ENCODE measurements at regions not wholly inside any gene's neighbourhood (a gene's known extent, or its start where the extent isn't known, plus 50 kb on each side); places are given as distances from the start of the nearest gene placed in this dataset.

DNA sequence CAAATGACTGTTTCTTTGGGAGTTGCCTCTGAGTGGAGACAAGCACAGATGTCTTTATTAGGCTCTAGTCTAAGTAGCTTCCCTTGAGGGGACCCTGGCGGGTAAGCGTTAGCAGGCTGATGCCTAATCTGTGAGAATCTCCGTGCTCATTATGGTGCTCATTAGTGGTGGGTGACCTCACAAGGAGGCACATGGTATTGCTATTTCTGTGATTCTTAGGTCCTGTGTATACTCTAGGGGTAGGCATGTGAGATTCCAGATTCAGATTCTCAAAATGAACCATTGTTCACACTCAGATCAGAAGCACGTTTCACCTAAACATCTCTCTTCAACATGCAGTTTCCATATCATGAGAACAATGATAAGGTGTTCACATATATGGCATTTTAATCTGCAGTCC is 809.7 kb downstream of the NR2F2 start:
- Histone ChIP-seq H3K79me2 (ENCODE audit: low read length) (no peaks in the 10 kb centered on the region), H3K4me3 (ENCODE audit: low read length) (no peak overlapping the region), H3K27me3 (ENCODE audit: low read depth, low read length) (no peaks in the 10 kb centered on the region), H3K36me3 (replicated peaks; ENCODE audit: low read depth, low read length) (no peaks in the 10 kb centered on the region), H4K20me1 (ENCODE audit: insufficient read depth, low read length) (no peaks in the 10 kb centered on the region), H2AFZ (ENCODE audit: low read depth, low read length) (no peak overlapping the region), H3K9ac (ENCODE audit: low read length) (no peak overlapping the region), H3K4me2 (ENCODE audit: low read length) (no peak overlapping the region), H3K27ac (ENCODE audit: low read length) (no peak overlapping the region), H3K9me3 (ENCODE audit: insufficient read depth, low read length) (0 out of 2 replicates have a peak, but pooled peaks cover 4% of the 10 kb centered on the region), H3K4me1 (ENCODE audit: low read length) (no peaks in the 10 kb centered on the region)
- no peak for TF ChIP-seq EZH2phosphoT487 (IDR thresholded peaks at IDR 0.05; ENCODE audit: low read depth)
- TF ChIP-seq, protein P1, sequence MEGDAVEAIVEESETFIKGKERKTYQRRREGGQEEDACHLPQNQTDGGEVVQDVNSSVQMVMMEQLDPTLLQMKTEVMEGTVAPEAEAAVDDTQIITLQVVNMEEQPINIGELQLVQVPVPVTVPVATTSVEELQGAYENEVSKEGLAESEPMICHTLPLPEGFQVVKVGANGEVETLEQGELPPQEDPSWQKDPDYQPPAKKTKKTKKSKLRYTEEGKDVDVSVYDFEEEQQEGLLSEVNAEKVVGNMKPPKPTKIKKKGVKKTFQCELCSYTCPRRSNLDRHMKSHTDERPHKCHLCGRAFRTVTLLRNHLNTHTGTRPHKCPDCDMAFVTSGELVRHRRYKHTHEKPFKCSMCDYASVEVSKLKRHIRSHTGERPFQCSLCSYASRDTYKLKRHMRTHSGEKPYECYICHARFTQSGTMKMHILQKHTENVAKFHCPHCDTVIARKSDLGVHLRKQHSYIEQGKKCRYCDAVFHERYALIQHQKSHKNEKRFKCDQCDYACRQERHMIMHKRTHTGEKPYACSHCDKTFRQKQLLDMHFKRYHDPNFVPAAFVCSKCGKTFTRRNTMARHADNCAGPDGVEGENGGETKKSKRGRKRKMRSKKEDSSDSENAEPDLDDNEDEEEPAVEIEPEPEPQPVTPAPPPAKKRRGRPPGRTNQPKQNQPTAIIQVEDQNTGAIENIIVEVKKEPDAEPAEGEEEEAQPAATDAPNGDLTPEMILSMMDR (IDR thresholded peaks at IDR 0.05; ENCODE audit: low read depth, low read length), result no peak

- Histone ChIP-seq H3K27me3 (ENCODE audit: low read depth, low read length) (no peaks in the 10 kb centered on the region), H4K20me1 (ENCODE audit: insufficient read depth, low read length) (no peaks in the 10 kb centered on the region), H3K4me3 (ENCODE audit: low read length) (no peak overlapping the region), H3K79me2 (ENCODE audit: low read length) (no peaks in the 10 kb centered on the region), H3K27ac (ENCODE audit: low read length) (no peak overlapping the region), H2AFZ (ENCODE audit: low read depth, low read length) (no peak overlapping the region), H3K36me3 (replicated peaks; ENCODE audit: low read depth, low read length) (no peaks in the 10 kb centered on the region), H3K4me2 (ENCODE audit: low read length) (no peak overlapping the region), H3K4me1 (ENCODE audit: low read length) (no peaks in the 10 kb centered on the region), H3K9me3 (ENCODE audit: insufficient read depth, low read length) (no peaks in the 10 kb centered on the region), H3K9ac (ENCODE audit: low read length) (no peak overlapping the region)
- TF ChIP-seq EZH2phosphoT487 (IDR thresholded peaks at IDR 0.05; ENCODE audit: low read depth), result no peak
- TF ChIP-seq, protein P1 (IDR thresholded peaks at IDR 0.05; ENCODE audit: low read depth, low read length), result no peak
Measured at GRCh38 chr15:97141360-97141759, 810.9 kb downstream of the NR2F2 start.

DNA sequence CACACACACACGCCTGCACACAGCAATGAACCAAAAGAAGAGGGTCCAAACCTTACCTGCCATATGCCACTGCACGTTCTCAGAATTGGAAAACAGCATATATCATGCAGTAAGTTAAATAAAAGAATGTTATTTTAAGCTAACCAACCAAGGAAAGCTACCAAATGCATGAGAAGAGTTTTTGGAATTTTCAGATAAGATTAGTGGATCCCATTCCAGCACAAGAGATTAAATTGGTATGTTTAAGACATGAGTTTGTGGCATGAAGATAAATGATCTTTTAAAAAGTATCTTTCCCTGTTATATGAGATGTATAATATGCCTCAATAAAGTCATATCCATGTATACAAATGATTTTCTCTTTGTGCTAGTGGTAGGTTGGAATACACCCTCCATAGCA is 811.4 kb downstream of the NR2F2 start:
- no peaks in the 10 kb centered on the region for H4K20me1 ChIP-seq (ENCODE audit: insufficient read depth, low read length)
- H3K4me2 ChIP-seq (ENCODE audit: low read length), result no peak overlapping the region
- H3K36me3 ChIP-seq (replicated peaks; ENCODE audit: low read depth, low read length), result no peaks in the 10 kb centered on the region

DNA sequence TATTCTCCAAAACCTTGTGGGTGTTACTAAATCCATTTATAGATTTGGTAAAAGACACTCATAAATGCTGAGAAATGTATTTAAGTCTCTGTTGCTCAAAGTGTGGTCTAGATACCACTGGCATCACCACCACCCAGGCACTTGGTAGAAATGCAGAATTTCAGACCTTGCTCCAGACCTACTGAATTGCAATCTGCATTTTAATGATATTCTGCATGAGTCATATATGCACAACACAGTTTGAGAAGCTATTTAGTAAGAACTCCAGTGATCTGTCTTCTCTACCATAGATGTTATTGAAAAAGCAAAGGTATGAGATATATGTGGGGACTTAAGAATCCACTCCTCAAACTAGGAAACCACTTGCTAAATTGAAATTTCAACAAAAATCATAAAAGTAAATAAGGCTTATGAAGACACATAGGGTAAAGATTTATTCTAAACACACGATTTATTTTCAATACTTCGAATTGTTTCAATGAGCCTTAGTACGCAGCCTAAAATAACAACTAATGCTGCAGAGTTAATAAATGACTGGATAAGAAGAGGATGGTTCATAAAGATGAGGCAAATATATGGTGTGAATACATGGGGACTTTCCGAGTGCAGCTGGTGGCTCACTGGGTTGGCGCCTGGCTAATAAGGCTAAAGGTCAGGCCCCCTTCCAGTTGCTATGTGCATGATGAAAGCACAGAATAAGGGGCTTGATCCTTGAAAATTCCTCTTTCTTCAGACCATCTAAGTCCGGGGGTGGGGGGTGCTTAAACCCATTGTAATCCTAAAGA is 813.3 kb downstream of the NR2F2 start:
- Histone ChIP-seq H3K9ac (ENCODE audit: low read length) (no peak overlapping the region), H4K20me1 (ENCODE audit: insufficient read depth, low read length) (no peaks in the 10 kb centered on the region), H3K4me3 (ENCODE audit: low read length) (no peak overlapping the region), H3K79me2 (ENCODE audit: low read length) (no peaks in the 10 kb centered on the region), H3K4me2 (ENCODE audit: low read length) (no peak overlapping the region), H3K36me3 (replicated peaks; ENCODE audit: low read depth, low read length) (no peaks in the 10 kb centered on the region), H3K27ac (ENCODE audit: low read length) (no peak overlapping the region), H3K27me3 (ENCODE audit: low read depth, low read length) (no peaks in the 10 kb centered on the region), H2AFZ (ENCODE audit: low read depth, low read length) (no peak overlapping the region), H3K9me3 (ENCODE audit: insufficient read depth, low read length) (0 out of 2 replicates have a peak, but pooled peaks cover 3% of the 10 kb centered on the region), H3K4me1 (ENCODE audit: low read length) (no peaks in the 10 kb centered on the region)
- TF ChIP-seq, protein P1 (IDR thresholded peaks at IDR 0.05; ENCODE audit: low read depth, low read length), result no peak
- TF ChIP-seq EZH2phosphoT487 (IDR thresholded peaks at IDR 0.05; ENCODE audit: low read depth), result no peak

More for the DNA sequence above, 811.4 kb downstream of the NR2F2 start:
- Histone ChIP-seq H3K4me1 (ENCODE audit: low read length) (no peaks in the 10 kb centered on the region), H3K27ac (ENCODE audit: low read length) (no peak overlapping the region), H3K4me3 (ENCODE audit: low read length) (no peak overlapping the region), H2AFZ (ENCODE audit: low read depth, low read length) (no peak overlapping the region), H3K9me3 (ENCODE audit: insufficient read depth, low read length) (0 out of 2 replicates have a peak, but pooled peaks cover 3% of the 10 kb centered on the region), H3K9ac (ENCODE audit: low read length) (no peak overlapping the region), H3K79me2 (ENCODE audit: low read length) (no peaks in the 10 kb centered on the region), H3K27me3 (ENCODE audit: low read depth, low read length) (no peaks in the 10 kb centered on the region)
- TF ChIP-seq, protein P1 (IDR thresholded peaks at IDR 0.05; ENCODE audit: low read depth, low read length), result no peak
- no peak for TF ChIP-seq EZH2phosphoT487 (IDR thresholded peaks at IDR 0.05; ENCODE audit: low read depth)

Data from OCI-LY3 (cell line).